Lung (tissue), 11 donors: ENCODE measurements at regions not wholly inside any gene's neighbourhood (a gene's known extent, or its start where the extent isn't known, plus 50 kb on each side); places are given as distances from the start of the nearest gene placed in this dataset.

Source experiments
- ATAC-seq: fragments of 200-7000 bp; cut with Tn5 transposase; one replicate; pipeline ENCODE4 v1.9.1; 2020; ENCODE audit warnings: moderate number of reproducible peaks; ENCODE audit not compliant: insufficient read depth, low FRiP score
- DNase-seq, 3 donors: peaks; one replicate each; pipeline ENCODE4 v3.0.0-alpha.2; 2013 to 2017
- H3K27ac ChIP-seq, 2 donors: one replicate each; pipeline ENCODE4 v1.5.1; 2013; ENCODE audit warnings: mild to moderate bottlenecking in 2 of 2, moderate library complexity in 2 of 2, control low read depth in 1 of 2, inconsistent platforms in 1 of 2, low read depth in 1 of 2, low read length in 1 of 2
- H3K27me3 ChIP-seq, 3 donors: one replicate each; pipeline ENCODE4 v1.5.1; 2013; ENCODE audit warnings: low read length in 2 of 3; ENCODE audit not compliant: control insufficient read depth in 3 of 3, insufficient read depth in 3 of 3
- H3K36me3 ChIP-seq, 4 donors: one replicate each; pipeline ENCODE4 v1.5.1; 2013; ENCODE audit warnings: low read length in 4 of 4, mild to moderate bottlenecking in 1 of 4, moderate library complexity in 1 of 4; ENCODE audit not compliant: control insufficient read depth in 4 of 4, insufficient read depth in 4 of 4
- H3K4me1 ChIP-seq, 5 donors: one replicate each; pipeline ENCODE4 v1.5.1; 2013; ENCODE audit warnings: low read length in 5 of 5, mild to moderate bottlenecking in 2 of 5, moderate library complexity in 1 of 5; ENCODE audit not compliant: control insufficient read depth in 5 of 5, insufficient read depth in 5 of 5
- H3K4me3 ChIP-seq: one replicate; pipeline ENCODE4 v1.5.1; 2013; ENCODE audit warnings: mild to moderate bottlenecking, control low read depth, moderate library complexity
- H3K9ac ChIP-seq, 2 donors: one replicate each; pipeline ENCODE4 v1.5.1; 2013; ENCODE audit warnings: low read length in 2 of 2, control low read depth in 1 of 2; ENCODE audit not compliant: insufficient read depth in 1 of 2
- H3K9me3 ChIP-seq, 4 donors: one replicate each; pipeline ENCODE4 v1.5.1; 2013; ENCODE audit warnings: low read length in 3 of 4, mild to moderate bottlenecking in 1 of 4, moderate library complexity in 1 of 4; ENCODE audit not compliant: control insufficient read depth in 4 of 4, insufficient read depth in 3 of 4
- WGBS, 2 donors: extraction: QIAGEN DNeasy Blood & Tissue Kit; methylation state at CpG; one replicate each; pipeline ENCODE4 v1.1.7; 2013; 5-methylcytosine and 5-hydroxymethylcytosine counted together
- TF ChIP-seq, protein P1 (sequence below): IDR thresholded peaks from 2 replicates; pipeline ENCODE4 v1.5.1; 2012; ENCODE audit warnings: mild to moderate bottlenecking; ENCODE audit errors: control extremely low read depth, extremely low read depth
- donor health status: control.
- donor health status: control.
- donor health status: Bipolar disorder and iron deficiency.
- donor health status: healthy.
- donor health status: DM: yes; HTN: yes; CAD: no.

- DNase-seq (no peak), ATAC-seq (no peak)
- Histone ChIP-seq H3K27me3 (no peaks in the 10 kb centered on the region), H3K4me1 (no peaks in the 10 kb centered on the region), H3K9me3 (peaks cover 0 to 4% (median 0%) of the 10 kb centered on the region in 4 donors), H3K27ac (no peak overlapping the region), H3K4me3 (no peak overlapping the region), H3K9ac (no peak overlapping the region), H3K36me3 (no peaks in the 10 kb centered on the region)
- WGBS, 2 donors: 92 to 97% methylated on average over 5 of the region's 5 CpGs
- TF ChIP-seq, protein P1, sequence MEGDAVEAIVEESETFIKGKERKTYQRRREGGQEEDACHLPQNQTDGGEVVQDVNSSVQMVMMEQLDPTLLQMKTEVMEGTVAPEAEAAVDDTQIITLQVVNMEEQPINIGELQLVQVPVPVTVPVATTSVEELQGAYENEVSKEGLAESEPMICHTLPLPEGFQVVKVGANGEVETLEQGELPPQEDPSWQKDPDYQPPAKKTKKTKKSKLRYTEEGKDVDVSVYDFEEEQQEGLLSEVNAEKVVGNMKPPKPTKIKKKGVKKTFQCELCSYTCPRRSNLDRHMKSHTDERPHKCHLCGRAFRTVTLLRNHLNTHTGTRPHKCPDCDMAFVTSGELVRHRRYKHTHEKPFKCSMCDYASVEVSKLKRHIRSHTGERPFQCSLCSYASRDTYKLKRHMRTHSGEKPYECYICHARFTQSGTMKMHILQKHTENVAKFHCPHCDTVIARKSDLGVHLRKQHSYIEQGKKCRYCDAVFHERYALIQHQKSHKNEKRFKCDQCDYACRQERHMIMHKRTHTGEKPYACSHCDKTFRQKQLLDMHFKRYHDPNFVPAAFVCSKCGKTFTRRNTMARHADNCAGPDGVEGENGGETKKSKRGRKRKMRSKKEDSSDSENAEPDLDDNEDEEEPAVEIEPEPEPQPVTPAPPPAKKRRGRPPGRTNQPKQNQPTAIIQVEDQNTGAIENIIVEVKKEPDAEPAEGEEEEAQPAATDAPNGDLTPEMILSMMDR: no peak
Observed at GRCh38 chr1:228884196-228884595, 148.9 kb downstream of the RHOU start.

GRCh38 chr1:228884615-228885566 is 149.6 kb downstream of the RHOU start:
- Histone ChIP-seq H3K9me3 (peaks cover 0 to 4% (median 0%) of the 10 kb centered on the region in 4 donors), H3K4me1 (no peaks in the 10 kb centered on the region), H3K27ac (no peak overlapping the region), H3K27me3 (no peaks in the 10 kb centered on the region), H3K9ac (no peak overlapping the region), H3K4me3 (no peak overlapping the region), H3K36me3 (no peaks in the 10 kb centered on the region)
- DNase-seq (no peak), ATAC-seq (no peak)
- TF ChIP-seq, protein P1: no peak
- 81 to 89% methylated on average over 4 of the region's 4 CpGs for WGBS, 2 donors

DNA sequence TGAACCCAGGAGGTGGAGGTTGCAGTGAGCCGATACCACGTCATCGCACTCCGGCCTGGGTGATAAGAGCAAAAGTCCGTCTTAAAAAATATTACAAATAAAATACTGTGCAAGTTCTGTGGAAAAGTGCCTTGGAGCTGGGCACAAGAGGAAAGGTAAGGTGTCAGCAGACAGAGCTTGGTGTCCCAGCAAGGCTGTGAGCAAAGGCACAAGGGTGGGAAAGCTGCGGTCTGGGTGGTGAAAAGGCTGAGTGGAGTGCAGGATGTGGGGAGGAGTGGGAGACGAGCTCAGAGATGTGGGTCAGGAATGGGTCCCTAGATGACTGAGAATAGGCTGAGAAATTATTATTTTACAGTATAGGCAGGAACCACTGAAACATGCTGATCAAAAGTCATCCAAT is 150.6 kb downstream of the RHOU start:
- Histone ChIP-seq H3K4me3 (no peak overlapping the region), H3K9ac (no peak overlapping the region), H3K4me1 (no peaks in the 10 kb centered on the region), H3K9me3 (peaks cover 0 to 4% (median 0%) of the 10 kb centered on the region in 4 donors), H3K36me3 (no peaks in the 10 kb centered on the region), H3K27ac (no peak overlapping the region), H3K27me3 (no peaks in the 10 kb centered on the region)
- no peak for ATAC-seq
- TF ChIP-seq, protein P1: no peak
- WGBS, 2 donors: 92 to 94% methylated on average over 7 of the region's 7 CpGs
- DNase-seq: no peak
